Loucy (cell line): ENCODE measurements at regions not wholly inside any gene's neighbourhood (a gene's known extent, or its start where the extent isn't known, plus 50 kb on each side); places are given as distances from the start of the nearest gene placed in this dataset.

ENCODE experiments used
- CTCF ChIP-seq: fragments of 200-600 bp; sonication (generic); conservative IDR thresholded peaks from 2 replicates; pipeline ENCODE4 v1.5.1; 2014; ENCODE audit warnings: mild to moderate bottlenecking, antibody characterized with exemption, low read length
- EZH2phosphoT487 ChIP-seq: fragments of 200-600 bp; IDR thresholded peaks from 2 replicates; pipeline ENCODE4 v1.6.1; 2018; ENCODE audit warnings: antibody characterized with exemption, mild to moderate bottlenecking, moderate library complexity, borderline replicate concordance

DNA sequence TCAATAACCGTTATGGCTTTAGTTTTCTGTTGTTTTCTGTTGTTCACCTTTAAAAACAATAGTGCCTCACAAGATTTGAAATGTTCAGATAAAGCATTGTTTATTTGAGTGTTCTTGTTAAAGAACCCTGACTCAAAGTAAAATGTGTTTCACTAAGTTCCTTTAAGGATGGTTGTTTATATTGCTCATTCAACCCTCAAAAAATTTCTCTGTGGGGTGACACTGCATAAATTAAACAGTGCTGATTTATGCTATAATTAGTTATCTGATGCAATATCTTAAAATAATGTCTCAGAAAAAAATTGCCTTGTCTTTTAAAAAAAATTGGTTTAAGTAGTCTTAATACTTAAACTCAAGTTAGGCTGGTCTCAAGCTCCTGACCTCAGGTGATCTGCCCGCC, 775.1 kb downstream of the FLRT2 start:
- TF ChIP-seq CTCF (no peak), EZH2phosphoT487 (no peak)
